ENCODE measurements at regions not wholly inside any gene's neighbourhood (a gene's known extent, or its start where the extent isn't known, plus 50 kb on each side); places are given as distances from the start of the nearest gene placed in this dataset.

GRCh38 chr1:243977094-243977493, 74.0 kb upstream of the ZBTB18 start:
- in situ Hi-C loops (cut with MboI; ENCODE audit: low sequenced_read_pairs) (no loop called here), dilution Hi-C loops (cut with HindIII; ENCODE audit: low sequenced_read_pairs, unreplicated experiment) (no loop called here), intact Hi-C loops (cut with micrococcal nuclease) (no loop called here)
- Histone ChIP-seq H3K79me1 (ENCODE audit: low read depth in 1 of 2, low read length in 2 of 2) (no peaks in the 10 kb centered on the region), H3K14ac (replicated peaks; ENCODE audit: low read depth, low read length) (no peak overlapping the region), H2BK5ac (ENCODE audit: low read depth, low read length, poor library complexity, severe bottlenecking) (no peak overlapping the region), H2BK120ac (ENCODE audit: low read depth, low read length) (no peak overlapping the region), H3K4me3 (ENCODE audit: insufficient read depth, low read depth, low read length) (no peak overlapping the region), H3K9me1 (ENCODE audit: insufficient read depth, low read length) (no peaks in the 10 kb centered on the region), H3K27ac (ENCODE audit: insufficient read depth, low read length) (no peak overlapping the region), H2AK9ac (replicated peaks; ENCODE audit: low read depth, low read length, poor library complexity) (no peak overlapping the region), H4K5ac (ENCODE audit: low read depth, low read length) (no peak overlapping the region), H2AFZ (replicated peaks; ENCODE audit: low read length, poor library complexity) (no peak overlapping the region), H3K56ac (ENCODE audit: extremely low read depth, insufficient read depth, low read length) (no peak overlapping the region), H3K9ac (ENCODE audit: low read depth, low read length) (no peak overlapping the region), H3K18ac (ENCODE audit: low read depth, low read length) (no peak overlapping the region), H2AK5ac (ENCODE audit: low read depth, low read length) (no peak overlapping the region), H3K27me3 (ENCODE audit: control insufficient read depth, insufficient read depth, low read length) (peaks cover 3% of the 10 kb centered on the region), H3K23ac (ENCODE audit: low read depth, low read length) (no peak overlapping the region), H4K8ac (ENCODE audit: low read depth in 2 of 2, low read length in 2 of 2) (no peak overlapping the region), H3K4ac (ENCODE audit: low read depth, low read length) (no peak overlapping the region), H4K20me1 (ENCODE audit: insufficient read depth, low read length) (no peaks in the 10 kb centered on the region), H2BK20ac (ENCODE audit: low read depth, low read length) (no peak overlapping the region), H4K91ac (ENCODE audit: insufficient read depth, low read depth, low read length) (no peak overlapping the region), H3K4me1 (ENCODE audit: control insufficient read depth, insufficient read depth, low read length) (no peaks in the 10 kb centered on the region), H2BK15ac (ENCODE audit: low read depth, low read length) (no peak overlapping the region), H3K36me3 (ENCODE audit: control insufficient read depth, insufficient read depth, low read length) (no peaks in the 10 kb centered on the region), H3K4me2 (ENCODE audit: low read depth, low read length) (no peak overlapping the region), H3K9me3 (ENCODE audit: control insufficient read depth, insufficient read depth, low read length) (no peaks in the 10 kb centered on the region)
- ChIA-PET POLR2A (ENCODE audit: unreplicated experiment) (no interaction called here), CTCF (no interaction called here)
- no peak for TF ChIP-seq POLR2A (IDR thresholded peaks at IDR 0.05; ENCODE audit: low read depth, low read length)
- TF ChIP-seq RFX5 (IDR thresholded peaks at IDR 0.05; ENCODE audit: low read depth, low read length), result no peak
- TF ChIP-seq SMC3 (IDR thresholded peaks at IDR 0.05; ENCODE audit: low read depth, low read length), result no peak
- TF ChIP-seq BHLHE40 (IDR thresholded peaks at IDR 0.05; ENCODE audit: low read depth, low read length), result no peak
- no peak for TF ChIP-seq ELK1 (IDR thresholded peaks at IDR 0.05; ENCODE audit: borderline replicate concordance, low read depth, low read length)
- TF ChIP-seq CHD1 (IDR thresholded peaks at IDR 0.05; ENCODE audit: low read depth, low read length), result no peak
- TF ChIP-seq MAZ (IDR thresholded peaks at IDR 0.05; ENCODE audit: borderline replicate concordance, low read depth, low read length), result no peak
- ATAC-seq (ENCODE audit: low read depth) (no peak), DNase-seq (no peak)
- WGBS, 2 experiments (ENCODE audit: extremely low coverage in 2 of 2, insufficient read length in 1 of 2), result no CpG with 5 or more reads among the region's 5 CpGs
- BruUV-seq (replicated peaks), result no TSS peak
